Hematopoietic multipotent progenitor cell treated with erythropoietin and hydrocortisone succinate and interleukin-3 and kit ligand, for 15 days (in vitro differentiated cells): ENCODE measurements at regions not wholly inside any gene's neighbourhood (a gene's known extent, or its start where the extent isn't known, plus 50 kb on each side); places are given as distances from the start of the nearest gene placed in this dataset.
"Not testable (repeated sequence)": the region's sequence is repeated elsewhere in the genome, so short reads cannot be mapped to it uniquely, and the experiment has no call there.

Experiments
- DNase-seq: peaks from one replicate; pipeline ENCODE4 v3.0.0-alpha.2; 2015; ENCODE audit warnings: low spot score

GRCh38 chr7:47190462-47190861, 391.4 kb downstream of the TNS3 start:
- DNase-seq, result no peak

DNA sequence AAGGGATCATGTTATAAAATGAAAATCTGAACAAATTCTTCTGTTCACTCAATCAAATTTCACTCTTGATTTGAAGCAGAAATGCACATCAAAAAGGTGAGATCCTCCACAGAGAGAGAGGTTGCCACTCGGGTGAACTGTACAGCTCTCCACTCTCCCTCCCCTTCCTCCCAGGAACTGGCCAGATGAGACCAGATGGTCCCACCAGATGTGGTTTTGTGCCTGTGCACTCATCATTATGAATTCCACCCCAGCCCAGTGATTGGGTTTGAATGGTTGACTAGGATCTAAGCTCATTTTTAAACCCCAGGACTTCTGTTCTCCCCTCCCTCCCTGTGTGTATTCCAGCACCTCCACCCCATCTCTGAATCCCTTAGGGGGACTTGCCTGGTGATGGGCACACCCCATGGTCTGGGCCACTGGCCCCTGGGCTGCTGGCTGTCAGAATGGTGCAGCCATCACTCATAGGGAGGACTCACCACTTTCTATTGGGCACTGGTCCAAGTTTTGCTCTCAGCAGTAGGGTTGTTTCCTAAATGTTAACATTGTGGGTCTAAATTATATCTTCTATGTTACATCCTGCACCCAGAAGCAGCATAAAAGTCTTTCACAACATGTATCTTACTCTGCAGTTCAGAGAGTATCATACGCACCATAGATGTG, 393.1 kb downstream of the TNS3 start:
- DNase-seq, result no peak

- no peak for DNase-seq
Observed at GRCh38 chr7:47188136-47188535, 393.8 kb downstream of the TNS3 start.

DNA sequence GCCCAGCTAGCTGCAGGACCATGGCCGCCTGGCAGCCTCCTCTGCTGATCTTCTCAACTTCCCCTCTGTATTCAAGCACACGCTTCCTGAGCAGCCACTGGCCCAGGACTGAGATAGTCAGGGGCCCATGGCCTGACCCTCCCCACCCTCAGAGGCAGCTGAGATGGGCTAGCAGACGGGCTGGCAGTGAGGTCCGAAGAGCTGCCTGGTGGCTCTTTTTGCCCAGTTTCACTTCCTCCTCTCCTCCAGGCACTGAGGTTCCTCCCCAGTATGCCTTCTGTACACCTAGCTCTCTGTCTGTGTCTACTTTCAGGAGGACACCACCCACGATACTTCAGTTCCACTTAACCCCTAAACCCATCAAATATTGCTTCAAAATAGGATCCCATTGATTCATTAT, 395.6 kb downstream of the TNS3 start:
- no peak for DNase-seq

GRCh38 chr7:47185839-47186238, 396.1 kb downstream of the TNS3 start:
- no peak for DNase-seq

- no peak for DNase-seq
Observed at GRCh38 chr7:47185170-47185569, 396.7 kb downstream of the TNS3 start.

- no peak for DNase-seq
Observed at GRCh38 chr7:47183862-47184590, 397.9 kb downstream of the TNS3 start.

DNA sequence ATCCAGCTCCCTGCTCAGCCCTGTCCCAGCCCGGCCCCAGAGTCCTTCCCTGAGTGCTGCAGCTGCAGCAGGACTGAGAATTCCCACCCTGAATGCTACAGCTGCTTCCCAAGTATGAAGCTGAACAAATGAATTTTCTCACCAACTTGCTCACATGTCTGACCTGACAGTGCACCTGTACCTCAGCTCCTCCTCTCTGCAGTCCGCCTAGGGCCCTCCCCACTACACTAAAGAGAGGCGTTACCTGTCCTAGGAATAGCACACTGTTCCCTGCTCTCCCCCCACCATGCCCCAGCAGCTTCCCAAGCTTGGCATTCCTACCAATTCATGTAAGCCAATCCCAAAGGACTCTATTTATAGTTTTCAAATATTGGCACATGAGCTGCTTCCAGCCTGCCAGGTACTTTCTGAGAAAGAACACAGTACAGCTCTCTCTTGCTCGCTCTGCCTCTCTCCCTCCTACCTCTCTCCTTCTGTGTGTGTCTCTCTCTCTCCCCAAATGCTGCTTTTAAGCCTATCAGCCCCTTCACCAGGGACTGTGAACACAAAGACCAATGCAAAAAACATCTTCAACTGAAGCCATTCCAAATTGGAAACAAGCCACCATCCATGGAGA, 400.1 kb downstream of the TNS3 start:
- no peak for DNase-seq

DNA sequence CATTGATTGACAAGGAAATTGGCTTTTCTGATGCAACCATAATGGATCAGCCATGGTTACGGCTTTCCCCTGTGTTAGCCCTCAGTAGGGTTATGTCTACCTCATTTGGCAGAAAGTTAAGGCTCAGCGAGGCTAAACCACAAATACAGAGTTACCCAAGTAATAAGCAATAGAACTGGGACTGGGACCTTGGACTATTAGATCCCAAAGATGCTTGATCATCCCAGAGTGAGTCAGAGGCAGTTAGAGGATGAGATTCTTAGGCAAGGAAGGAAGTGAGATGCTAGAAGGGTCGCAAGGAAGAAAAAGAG, 401.4 kb downstream of the TNS3 start:
- no peak for DNase-seq

- DNase-seq, result peak; percentile 16
Observed at GRCh38 chr7:47179812-47180515, 401.9 kb downstream of the TNS3 start.

GRCh38 chr7:47172602-47173539, 409.0 kb downstream of the TNS3 start:
- DNase-seq, result not testable (repeated sequence)

- DNase-seq, result no peak
Observed at GRCh38 chr7:47170516-47170915, 411.4 kb downstream of the TNS3 start.

DNA sequence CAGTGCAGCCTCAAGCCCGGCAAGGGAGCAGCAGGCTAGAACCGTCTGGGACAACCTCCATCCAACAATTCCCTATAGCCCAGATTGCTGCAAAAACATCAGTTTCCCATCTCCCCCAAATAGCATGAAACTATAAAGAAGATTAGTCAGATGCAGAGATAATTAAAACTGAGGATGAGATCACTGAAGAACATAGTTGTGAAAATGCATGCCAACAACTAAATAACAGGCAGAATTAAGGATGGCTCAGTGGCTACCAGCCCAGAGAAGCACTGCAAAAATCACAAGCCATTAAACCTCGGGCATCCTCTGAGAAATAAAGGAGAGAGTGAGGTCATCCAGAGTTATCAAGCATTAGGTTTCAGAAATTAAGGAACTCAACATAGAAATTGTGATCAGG, 427.1 kb downstream of the TNS3 start:
- no peak for DNase-seq

GRCh38 chr7:47153576-47153975, 428.3 kb downstream of the TNS3 start:
- no peak for DNase-seq

DNA sequence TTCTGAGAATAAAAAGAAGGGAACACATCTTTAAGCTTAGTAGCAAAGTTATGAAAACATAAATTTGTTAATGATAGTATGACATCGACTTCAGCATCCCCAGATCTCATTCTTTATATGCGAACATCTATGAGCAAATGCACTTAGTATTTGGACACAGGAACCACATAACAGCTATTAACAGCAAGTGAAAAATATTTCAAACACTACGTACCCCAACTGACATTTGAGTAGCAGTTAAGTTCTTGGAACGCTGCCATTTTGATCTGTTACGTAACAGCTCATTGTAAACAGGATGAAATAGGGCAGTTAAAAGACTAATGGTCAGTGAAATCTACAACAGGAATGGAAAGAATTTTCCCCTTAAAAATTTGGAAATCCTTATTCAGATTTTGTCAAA, 428.9 kb downstream of the TNS3 start:
- no peak for DNase-seq

- no peak for DNase-seq
Observed at GRCh38 chr7:47152307-47152706, 429.6 kb downstream of the TNS3 start.

DNA sequence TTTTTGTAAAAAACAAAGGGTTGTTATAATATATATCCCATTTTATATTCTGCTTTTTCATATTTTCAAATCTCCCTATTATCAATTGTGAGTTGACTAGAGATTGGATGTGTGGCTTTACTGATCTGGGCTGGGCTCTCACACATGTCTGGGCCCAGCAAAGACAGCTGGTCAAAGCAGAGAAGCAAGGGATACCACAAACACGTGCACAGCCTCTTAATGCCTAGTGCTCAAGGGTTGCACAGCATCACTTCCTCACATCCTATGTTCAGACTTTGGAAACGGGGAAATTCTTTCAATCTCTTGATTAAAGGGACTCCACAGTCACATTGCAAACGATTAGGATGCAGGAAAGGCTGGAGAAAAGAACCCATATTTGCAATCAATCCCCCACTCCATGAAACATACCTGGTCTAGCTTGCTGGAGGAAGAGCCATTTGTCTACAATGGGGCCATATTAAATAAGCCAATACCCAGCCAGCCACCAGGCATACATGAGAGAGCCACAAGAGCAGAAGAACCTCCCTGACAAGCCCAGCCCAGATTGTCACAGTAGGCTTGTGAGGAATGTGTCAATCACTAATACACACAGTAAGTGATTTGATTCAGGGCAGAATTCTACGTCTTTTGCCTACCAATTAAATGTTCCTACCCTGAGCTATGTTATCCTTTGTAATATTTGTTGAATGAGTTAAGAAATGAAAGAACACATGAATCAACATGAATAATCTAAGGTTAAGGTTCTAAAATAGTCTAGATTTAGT, 431.2 kb downstream of the TNS3 start:
- no peak for DNase-seq

DNA sequence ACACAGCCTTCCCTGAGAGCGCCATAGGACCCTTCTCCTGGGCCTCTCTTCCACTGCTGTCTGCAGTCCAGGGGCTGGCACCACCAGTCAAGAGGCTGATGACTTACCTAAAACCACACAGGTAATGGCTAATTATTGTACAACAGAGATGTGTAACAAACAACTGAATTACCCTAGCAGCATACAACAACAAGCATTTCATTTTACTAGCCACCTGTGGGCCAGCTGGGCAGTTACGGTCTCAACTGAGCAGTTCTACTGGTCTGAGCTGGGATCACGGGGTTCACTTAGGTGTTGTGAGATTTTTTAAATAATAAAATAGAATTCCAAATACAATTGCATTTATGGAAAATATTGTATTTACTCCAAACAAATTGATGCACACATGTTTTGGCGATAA, 431.9 kb downstream of the TNS3 start:
- DNase-seq, result no peak

DNA sequence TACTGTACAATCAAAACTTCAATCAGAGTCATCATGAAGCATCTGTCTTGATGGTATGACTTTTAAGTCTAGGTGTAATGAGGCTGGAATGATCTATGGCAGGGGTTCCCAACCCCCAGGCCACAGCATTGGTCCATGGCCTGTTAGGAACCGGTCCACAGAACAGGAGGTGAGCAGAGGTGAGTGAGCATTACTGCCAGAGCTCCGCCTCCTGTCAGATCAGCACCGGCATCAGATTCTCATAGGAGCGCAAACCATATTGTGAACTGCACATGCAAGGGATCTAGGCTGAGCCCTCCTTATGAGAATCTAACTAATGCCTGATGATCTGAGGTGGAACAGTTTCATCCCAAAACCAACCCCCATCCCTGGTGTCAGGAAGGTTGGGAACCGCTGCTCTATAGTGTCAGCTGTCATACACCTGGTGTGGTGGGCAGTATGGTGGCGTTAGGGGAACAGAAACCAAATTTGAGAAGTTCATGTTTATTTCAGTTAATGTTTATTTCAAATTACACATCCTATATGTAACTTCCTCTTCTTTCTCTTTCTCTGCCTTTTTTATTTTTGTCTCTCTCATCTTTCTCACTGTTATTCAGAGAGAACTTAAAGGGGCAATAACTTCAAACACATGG, 432.6 kb downstream of the TNS3 start:
- no peak for DNase-seq

DNA sequence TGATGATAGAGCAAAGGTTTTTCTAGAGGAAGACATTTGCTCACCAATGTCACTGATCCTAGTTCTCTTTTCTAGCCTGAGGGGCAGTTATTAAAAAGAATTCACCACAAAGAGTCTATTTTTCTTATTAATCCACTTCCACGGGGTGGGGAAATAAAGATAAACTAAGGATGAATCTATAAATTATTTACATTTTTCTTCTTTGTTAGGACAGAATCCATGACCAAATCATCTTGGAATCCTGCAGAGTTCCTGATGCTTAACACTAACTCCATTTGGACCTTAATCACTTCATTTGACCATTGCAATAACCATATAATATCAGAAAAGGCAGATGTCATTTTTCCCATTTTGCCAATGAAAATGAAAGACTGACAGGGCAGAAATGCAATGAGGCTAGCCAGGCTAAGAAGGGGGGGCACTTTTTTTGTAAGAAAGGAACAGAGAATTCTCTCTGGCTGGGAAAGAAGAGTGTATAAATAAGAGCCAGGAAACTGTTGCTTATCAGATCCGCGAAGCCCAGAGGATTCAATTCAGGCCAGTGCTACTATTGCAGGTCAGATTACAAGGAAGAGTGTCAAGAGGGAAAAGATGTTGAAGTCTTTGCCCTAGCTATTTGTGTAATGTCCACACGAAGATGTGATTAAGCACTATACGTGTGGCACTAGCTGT, 433.2 kb downstream of the TNS3 start:
- no peak for DNase-seq
